NCI-H2107 treated with DMSO at 0.1 percent for 48 hours (cell line): ENCODE measurements at regions not wholly inside any gene's neighbourhood (a gene's known extent, or its start where the extent isn't known, plus 50 kb on each side); places are given as distances from the start of the nearest gene placed in this dataset.
A peak's percentile ranks its signal among the peaks of the same experiment; 100 is the strongest.

Experiments used
- DNase-seq: peaks from one replicate; lab custom pipeline; 2025; ENCODE audit not compliant: unreplicated experiment; lab: John Stamatoyannopoulos, UW

GRCh38 chr5:18305288-18305924 is 671.1 kb downstream of the TAF11L14 start:
- DNase-seq = no peak

- no peak for DNase-seq
Observed at GRCh38 chr5:18311266-18311665, 677.0 kb downstream of the TAF11L14 start.

GRCh38 chr5:18312016-18312415 is 677.8 kb downstream of the TAF11L14 start:
- DNase-seq = no peak

- no peak for DNase-seq
Observed at GRCh38 chr5:18314192-18314778, 680.0 kb downstream of the TAF11L14 start.

- no peak for DNase-seq
Observed at GRCh38 chr5:18321262-18321942, 687.1 kb downstream of the TAF11L14 start.

GRCh38 chr5:18323891-18324290 is 689.6 kb downstream of the TAF11L14 start:
- no peak for DNase-seq

GRCh38 chr5:18325431-18325830 is 691.2 kb downstream of the TAF11L14 start:
- DNase-seq = no peak

- no peak for DNase-seq
Observed at GRCh38 chr5:18329328-18329727, 695.1 kb downstream of the TAF11L14 start.

GRCh38 chr5:18333841-18334240 is 699.6 kb downstream of the TAF11L14 start:
- DNase-seq = no peak

GRCh38 chr5:18334949-18335348 is 700.7 kb downstream of the TAF11L14 start:
- no peak for DNase-seq

- DNase-seq = no peak
Observed at GRCh38 chr5:18354828-18355227, 720.6 kb downstream of the TAF11L14 start.

- DNase-seq = no peak
Observed at GRCh38 chr5:18357486-18357885, 723.2 kb downstream of the TAF11L14 start.

- no peak for DNase-seq
Observed at GRCh38 chr5:18366234-18366633, 732.0 kb downstream of the TAF11L14 start.

- no peak for DNase-seq
Observed at GRCh38 chr5:18370531-18370930, 736.3 kb downstream of the TAF11L14 start.

- DNase-seq = no peak
Observed at GRCh38 chr5:18375641-18376040, 741.4 kb downstream of the TAF11L14 start.

GRCh38 chr5:18378066-18378465 is 743.8 kb downstream of the TAF11L14 start:
- no peak for DNase-seq

- DNase-seq = no peak
Observed at GRCh38 chr5:18379189-18379588, 744.9 kb downstream of the TAF11L14 start.

GRCh38 chr5:18380729-18381362 is 746.6 kb downstream of the TAF11L14 start:
- DNase-seq = no peak

- DNase-seq = peak; percentile 5
Observed at GRCh38 chr5:18393565-18394442, 759.5 kb downstream of the TAF11L14 start.

- DNase-seq = no peak
Observed at GRCh38 chr5:18394443-18394804, 760.2 kb downstream of the TAF11L14 start.
